CD4-positive, alpha-beta T cell treated with Interleukin-4 for 1 hour (primary cell): ENCODE measurements at regions not wholly inside any gene's neighbourhood (a gene's known extent, or its start where the extent isn't known, plus 50 kb on each side); places are given as distances from the start of the nearest gene placed in this dataset.
"Not testable (repeated sequence)": the region's sequence is repeated elsewhere in the genome, so short reads cannot be mapped to it uniquely, and the experiment has no call there.

Experiments used
- DNase-seq, 2 donors: peaks; one replicate each; pipeline ENCODE4 v3.0.0-alpha.2; 2020 to 2022

DNA sequence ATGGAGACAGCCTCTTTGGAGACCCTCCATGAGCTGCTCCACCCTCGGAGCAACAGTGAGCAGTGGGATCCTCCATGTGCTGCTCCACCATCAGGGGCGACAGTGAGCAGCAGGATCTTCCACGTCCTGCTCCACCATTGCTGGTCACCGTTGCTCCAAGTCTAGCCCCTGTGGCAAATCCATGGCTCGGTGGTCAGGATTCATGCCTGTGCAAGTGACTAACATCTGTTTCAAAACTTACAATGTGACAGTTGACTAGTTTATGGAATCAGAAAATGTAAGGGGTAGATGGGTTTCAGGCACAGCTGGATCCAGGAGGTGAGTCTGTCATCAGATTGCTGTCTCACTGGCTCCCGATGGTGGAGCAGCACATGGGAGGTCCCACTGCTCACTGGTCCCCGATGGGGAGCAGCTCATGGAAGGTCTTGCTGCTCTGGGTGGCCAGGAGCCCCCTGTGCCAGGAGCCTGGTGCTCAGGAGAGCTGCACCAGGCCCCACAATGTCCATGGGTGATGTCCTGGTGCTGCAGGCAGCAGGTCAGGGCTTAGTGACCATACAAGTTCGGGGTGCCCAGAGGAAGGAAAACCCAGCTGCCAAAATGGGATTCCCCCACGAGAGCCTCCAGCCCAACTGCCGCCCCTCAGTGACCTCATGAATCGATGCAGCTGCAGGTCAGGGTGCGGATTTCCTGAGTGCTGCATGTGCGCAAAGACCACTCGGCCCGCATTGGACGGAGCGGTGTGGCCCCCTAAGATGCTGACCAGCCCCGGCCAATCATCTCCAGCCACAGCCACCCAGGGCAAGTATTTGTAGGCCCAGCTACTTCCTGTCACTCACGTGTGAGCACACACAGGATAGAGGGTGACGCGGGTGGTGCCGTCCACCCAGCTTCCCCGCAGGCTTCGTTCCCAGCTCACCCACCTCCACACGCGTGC is 116.5 kb upstream of the OTOS start:
- DNase-seq, result no peak

DNA sequence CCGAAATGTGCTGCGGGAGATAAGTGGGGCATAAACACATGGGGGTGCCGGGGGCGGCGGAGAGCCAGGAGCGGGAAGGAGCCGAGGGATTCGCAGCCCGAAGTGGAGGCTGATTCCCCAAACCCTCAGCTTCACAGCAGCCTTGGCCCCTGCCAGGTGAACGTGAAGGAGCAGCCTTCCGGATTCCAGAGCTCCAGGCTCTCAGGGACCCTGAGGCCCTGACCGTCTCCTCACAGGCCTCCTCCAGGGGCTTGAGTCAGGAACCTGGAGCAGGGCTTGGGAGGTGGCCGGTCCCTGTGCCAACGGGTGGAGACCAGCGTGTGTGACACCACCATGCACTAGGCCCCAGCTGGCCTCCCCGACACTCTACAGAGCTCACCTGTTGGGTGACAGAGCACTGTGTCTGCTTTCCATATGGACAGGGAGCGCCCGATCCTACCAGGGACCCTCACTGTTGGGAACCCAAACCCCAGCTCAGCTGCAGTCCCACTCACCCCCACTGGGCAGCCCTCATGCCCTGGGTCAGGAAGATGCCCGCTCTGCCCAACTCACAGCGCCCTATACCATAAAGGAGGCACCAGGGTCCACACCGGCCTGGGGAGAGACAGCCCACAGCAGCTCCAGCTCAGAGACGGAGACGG is 117.6 kb upstream of the OTOS start:
- DNase-seq, result no peak

DNA sequence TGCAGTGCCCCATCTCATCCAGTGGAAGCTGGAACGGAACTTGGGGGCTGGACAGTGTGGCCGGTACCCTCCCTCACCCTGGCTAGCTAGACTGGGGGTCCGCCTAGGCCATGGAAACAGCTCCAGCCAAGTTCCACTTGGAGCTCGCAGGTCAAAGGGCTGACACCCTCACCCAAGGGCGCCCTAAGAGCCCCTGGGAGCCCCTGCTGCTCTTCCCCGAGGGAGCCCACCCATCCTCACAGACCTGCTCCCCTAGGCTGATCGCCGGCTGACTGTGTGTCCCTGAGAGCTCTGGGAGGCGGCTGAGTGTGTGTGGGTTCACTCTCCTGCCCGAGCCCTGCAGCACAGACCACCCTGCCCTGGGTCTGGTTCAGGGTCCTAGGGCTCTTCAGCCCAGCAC is 118.2 kb upstream of the OTOS start:
- no peak for DNase-seq

DNA sequence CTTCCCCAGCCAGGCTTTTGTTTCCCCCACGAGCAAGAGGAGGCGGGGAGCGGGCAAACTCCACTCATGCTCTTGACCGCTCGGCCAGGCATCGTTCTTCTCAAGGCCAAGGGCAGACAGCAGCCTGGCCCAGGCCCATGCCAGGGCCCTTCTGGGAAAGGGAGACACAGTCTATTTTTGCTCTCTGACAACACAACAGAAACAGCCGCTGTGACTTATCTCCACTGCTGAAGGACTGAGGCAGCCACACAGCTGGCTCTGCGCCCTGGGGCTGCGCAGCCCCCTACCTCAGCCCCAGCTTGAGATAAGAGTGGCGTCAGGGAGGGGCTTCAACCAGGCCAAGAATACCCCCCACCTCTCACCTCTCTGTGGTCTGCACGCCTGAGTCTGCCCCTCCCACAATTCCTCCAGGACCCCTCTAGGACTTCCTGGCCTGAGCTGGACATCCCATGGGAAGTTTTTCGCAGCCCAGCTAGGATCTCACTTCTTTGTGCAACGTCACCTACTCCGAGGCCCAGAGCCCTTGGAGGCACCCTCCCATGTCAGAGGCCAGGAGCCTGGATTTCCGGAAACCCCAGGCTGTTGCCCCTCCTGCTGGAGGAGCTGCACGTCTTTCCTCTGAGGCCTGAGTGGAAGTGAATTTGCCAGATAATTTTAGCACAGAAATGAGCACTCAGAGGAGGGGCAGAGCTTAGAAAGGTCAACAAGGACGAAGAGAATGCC is 118.9 kb upstream of the OTOS start:
- no peak for DNase-seq

DNA sequence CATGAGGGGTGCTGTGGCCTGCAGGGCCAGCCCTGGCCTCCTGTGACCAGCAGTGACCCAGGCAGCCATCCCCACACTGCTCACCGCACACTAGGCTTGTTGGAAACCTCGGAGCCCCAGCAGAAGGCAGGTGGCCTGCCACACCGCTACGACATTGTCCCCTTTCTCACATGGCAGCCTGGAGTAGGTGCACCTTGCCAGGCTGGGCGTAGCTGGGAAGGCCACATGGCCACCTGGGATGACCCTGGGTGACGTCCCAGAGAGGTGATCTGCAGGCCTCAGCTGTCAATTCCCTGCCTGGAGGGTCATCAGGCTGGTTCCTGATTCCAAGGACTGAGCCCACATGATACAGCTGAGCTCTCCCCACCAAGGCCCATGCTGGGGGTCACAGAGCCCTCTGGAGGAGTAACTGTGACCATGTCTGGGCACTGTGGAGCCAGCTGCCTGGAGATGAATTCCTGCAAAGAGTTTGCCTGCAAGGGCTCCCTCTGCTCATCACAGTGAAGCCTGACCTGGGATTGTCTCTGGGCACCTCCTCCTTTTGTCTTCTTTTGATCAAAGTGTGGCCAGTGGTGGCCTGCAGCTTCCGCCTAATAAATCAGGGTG is 119.6 kb upstream of the OTOS start:
- no peak for DNase-seq

DNA sequence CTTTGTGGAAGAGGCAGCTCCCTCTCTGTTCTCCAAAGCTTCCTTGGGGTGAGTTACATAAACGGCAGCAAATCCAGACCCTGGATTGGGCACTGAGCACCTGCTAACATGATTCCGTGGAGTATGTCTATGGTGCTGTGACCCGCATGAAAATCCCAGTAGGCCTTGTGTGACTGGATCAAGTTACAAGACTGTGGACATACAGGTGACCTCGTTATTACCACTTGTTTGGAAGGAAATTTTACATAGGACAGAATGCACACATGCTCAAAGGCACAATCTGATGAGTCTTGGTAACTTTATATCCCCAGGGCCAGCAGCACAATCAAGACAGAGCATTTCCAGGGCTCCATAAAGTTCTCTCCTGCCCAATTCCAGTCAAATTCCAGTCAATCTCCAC is 120.2 kb upstream of the OTOS start:
- no peak for DNase-seq

DNA sequence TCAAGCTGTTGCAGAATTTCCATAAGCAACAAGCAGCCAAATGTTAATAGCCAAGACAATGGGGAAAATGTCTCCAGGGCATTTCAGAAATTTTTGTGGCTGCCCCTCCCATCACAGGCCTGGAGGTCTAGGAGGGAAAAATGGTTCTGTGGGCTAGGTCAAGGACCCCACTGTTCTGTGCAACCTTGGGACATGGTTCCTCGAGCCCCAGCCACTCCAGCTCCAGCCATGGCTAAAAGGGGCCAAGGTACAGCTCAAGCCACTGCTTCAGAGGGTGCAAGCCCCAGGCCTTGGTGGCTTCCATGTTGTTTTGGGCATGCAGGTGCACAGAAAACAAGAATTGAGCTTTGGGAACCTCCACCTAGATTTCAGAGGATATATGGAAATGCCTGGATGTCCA is 122.1 kb upstream of the OTOS start:
- not testable (repeated sequence) for DNase-seq

DNA sequence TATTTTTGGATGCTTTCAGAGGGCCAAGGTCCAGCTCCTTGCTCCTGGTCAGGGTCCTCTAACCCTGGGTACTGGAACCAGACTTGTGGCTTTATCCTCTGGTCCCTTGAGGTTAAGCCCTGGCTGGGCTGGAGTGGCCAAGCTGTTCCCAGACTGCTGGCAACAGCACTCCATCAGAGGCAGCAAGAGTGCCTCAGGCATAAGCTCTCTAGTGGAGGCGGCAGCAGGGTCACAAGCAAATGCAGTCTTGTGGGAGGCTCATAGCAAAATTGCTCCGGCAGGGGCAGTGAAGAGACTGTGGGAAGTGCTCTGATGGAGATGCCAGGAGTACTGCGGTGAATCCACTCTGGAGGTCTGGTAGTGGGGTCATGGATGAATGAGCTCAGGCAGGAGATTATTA is 128.9 kb upstream of the OTOS start:
- DNase-seq, result no peak

DNA sequence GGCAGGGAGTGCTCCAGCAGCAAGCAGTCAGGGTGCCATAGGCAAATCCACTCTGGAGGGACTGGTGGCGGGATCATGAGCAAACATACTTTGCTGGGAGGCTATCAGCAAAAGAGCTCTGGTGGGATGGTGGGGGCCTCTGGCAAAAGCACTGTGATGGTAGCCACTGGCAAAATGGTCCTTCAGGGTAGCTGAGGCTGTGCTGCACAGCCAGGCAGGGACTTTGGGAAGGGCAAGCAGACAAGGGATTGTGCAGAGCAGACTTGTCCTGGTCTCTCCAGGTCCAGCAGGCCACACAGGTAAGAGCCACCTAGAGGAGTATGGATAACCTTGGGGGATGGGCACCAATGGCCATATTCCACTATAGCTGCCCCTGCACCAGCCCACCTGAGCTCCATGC is 129.4 kb upstream of the OTOS start:
- DNase-seq, result no peak

DNA sequence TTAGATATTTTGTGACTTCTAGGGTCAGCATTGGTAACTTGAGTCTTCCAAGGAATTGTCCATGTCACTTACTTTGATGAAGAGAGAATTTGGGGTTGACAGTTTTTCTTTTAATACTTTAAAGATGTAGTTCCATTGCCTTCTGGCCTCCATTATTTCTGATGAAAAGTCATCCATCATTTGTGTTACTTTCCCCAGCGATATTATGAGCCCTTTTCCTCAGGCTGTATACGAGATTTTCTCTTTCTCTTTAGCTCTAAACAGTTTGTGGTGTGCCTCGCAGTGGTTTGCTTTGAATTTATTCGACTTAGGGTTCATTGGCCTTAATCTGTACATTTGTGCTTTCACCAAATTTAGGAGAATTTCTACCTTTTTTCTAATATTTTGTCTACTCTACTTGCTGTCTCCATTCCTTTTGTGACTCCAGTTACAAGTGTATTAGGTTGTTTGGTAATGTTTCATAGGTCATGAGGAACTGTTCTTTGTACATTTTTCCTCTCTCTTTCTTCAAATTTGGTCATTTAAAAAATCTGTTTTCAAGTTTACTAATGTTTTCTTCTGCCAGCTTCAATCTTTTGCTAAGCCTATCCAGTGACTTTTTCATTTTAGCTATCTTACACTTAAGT is 131.4 kb upstream of the OTOS start:
- DNase-seq, result no peak

DNA sequence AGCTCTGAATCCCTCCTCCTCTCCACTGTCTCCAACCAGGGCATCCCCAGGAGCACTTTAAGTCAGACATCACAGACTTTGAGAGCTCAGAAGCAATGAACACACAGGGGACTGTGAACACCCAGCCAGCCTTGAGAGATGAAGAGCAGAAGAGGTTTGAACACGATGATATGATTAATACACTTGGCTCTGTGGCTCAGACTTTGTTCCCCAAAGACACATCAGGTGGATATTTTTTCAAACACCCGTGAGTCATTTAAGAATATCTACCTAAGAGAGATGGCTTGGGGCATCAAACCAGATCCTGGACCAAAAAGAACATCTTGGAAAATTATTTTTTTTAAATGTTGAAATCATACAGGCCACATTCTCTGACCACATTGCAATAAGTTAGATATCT is 134.9 kb upstream of the OTOS start:
- DNase-seq, result no peak

DNA sequence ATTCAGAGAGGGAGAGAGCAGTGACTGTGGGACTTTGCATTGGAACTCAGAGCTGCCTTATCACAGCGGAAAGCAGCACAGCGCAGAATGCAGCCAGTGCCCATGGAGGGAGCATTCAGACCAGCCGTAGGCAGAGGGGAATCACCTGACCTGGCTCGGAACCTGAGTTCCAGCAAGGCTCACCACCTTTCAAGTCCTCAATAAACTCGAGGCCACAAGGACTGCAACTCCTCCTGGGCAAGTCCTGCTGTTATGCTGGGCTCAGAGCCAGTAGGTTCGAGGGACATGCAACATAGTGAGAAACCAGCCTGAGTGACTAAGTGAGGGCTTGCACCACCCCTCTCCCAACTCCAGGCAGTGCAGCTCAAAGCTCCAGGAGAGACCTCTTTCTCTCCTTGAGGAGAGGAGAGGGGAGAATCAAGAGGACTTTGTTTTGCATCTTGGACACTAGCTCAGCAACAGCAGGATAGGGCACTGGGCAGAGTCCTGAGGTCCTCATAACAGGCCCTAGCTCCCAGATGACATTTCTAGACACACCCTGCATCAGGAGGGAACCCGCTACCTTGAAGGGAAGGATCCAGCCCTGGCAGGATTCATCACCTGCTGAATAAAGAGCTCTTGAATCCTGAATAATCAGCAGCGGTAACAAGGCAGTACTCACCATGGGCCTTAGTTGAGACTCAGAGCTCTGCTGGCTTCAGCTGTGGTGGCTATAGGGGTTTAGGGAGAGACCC is 136.8 kb upstream of the OTOS start:
- no peak for DNase-seq

DNA sequence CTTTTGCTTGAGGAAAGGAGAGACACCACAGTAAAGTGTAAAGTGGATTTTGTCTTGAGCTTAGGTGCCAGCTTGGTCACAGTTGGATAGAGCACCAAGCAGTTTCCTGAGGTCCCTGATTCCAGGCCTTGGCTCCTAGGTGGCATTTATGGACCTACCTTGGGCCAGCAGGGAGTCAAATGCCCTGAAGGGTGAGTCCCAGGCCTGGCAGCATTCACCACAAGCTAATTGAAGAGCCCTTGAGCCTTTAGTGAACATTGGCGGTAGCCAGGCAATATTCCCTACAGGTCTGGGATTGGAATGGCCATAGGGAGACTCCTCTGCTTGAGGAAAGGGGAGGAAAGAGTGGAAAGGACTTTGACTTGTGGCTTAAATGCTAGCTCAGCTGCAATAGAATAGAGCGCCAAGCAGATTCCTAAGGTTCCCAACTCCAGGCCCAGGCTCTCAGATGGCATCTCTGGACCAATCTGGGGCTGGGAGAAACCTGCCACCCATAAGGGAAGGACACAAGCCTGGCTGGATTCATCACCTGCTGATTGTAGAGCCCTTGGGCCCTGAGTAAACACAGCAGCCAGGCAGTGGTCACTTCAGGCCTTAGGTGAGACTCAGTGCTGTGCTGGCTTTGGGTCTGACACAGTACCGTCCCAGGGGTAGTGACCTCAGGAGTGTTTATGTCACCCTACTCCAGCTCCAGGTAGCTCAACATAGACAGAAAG is 137.5 kb upstream of the OTOS start:
- DNase-seq, result no peak

DNA sequence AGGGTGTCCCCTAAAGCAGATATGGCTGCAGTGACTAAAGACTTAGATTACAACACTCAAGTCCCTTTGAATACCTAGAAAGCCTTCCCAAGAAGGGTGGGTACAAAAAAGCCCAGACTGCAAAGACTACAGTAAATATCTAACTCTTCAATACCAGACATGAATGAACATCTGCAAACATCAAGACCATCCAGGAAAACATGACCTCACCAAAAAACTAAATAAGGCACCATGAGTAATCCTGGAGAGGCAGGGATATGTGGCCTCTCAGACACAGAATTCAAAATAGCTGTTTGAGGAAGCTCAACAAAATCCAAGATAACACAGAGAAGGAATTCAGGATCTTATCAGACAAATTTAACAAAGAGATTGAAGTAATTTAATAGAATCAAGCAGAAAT is 138.2 kb upstream of the OTOS start:
- no peak for DNase-seq

DNA sequence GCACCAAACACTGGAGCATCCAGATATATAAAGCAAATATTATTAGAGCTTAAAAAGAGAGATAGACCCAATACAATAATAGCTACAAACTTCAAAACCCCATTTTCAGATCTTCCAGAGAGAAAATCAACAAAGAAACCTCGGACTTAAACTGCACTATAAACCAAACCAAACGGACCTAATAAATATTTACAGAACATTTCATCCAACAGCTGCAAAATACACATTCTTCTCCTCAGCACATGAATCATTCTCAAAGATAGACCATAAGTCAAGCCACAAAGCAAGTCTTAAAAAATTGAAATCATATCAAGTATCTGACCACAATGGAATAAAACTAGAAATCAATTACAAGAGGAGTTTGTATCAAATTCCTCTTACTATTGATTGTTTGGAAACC is 140.2 kb upstream of the OTOS start:
- no peak for DNase-seq

DNA sequence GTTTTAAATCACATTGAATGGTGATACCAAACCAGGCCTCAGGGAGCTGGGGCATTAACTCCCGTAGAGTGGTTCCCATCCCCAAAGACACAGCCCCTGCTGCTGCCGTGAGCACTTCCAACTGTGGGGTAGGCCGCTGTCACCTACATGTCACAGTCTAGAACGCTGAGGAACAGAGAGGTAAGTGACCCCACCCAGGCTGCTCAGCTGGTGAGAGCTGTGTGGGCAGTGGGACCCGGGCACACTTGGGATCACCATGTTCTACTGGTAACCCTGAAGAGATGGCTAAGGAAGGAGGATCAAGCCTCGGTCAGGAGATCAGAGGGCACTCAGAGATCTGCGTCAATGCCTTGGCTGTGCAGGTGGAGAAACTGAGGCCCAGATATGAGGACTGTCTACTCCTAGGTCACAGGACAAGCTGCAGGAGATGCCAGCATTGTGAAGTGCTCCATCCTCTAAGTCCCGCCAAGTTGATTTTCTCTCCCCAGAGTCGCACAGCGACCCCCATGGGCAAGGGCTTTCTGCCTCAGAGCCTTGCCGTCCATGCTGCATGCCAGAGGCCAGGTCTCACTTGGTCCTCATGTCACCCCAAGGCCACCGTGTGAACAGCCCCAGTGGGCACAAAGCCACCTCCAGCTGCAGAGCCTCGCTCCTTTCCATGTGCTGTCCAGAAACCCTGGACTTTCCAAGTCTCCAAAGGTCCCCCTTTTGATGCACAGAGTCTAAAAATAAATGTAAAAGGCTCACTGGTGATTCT is 144.2 kb upstream of the OTOS start:
- no peak for DNase-seq

DNA sequence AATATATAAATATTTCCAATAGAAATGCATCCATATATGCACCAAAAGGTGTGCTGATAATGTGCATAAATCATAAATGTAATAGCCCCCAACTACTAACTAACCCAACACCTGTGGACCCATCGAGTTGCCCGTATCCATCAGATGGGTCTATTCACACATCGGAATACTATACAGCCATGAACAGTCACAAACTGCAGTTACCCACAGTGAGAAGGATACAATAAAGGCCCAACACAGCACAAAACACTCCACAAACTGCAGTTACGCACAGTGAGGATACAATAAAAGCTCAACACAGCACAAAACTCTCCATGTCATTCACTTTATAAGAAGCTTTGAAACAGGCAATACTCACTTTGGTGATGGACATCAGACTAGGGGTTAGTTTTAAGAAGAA is 145.3 kb upstream of the OTOS start:
- no peak for DNase-seq

DNA sequence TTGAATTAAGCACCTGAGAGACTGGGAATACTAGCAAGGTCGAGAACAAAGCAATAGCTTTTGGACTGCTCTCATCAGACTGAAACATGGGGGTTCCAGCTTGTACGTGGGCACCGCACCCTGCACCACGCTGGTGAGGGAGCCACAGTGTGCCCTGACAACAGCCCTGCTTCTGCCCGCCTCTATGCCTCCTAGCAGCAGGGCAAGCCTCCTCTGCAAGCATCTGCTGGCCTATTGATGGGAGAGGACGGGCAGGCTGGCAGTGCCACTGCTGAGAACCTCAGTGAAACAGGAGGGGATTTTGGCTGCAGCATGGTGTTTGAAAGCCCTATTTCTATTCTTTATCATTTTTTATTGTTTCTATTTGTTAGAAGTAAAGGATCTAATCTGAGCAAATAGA is 146.1 kb upstream of the OTOS start:
- no peak for DNase-seq

DNA sequence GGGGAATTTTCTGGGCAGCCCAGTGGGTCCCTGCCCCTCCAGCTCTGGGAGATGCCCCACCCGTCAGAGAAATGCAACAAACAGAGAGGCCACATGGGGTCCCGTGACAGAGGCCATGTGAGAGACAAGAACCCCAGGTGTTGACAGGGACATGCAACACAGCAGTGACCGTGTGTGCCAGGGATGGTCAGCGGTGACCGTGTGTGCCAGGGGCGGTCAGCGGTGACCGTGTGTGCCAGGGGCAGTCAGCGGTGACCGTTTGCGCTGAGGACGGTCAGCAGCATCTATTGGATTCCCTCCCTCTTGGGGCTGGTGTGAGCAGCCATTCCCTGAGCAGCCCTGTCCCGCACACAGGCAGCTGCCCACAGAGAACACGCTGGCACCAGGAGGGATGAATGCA is 146.6 kb upstream of the OTOS start:
- DNase-seq, result no peak

DNA sequence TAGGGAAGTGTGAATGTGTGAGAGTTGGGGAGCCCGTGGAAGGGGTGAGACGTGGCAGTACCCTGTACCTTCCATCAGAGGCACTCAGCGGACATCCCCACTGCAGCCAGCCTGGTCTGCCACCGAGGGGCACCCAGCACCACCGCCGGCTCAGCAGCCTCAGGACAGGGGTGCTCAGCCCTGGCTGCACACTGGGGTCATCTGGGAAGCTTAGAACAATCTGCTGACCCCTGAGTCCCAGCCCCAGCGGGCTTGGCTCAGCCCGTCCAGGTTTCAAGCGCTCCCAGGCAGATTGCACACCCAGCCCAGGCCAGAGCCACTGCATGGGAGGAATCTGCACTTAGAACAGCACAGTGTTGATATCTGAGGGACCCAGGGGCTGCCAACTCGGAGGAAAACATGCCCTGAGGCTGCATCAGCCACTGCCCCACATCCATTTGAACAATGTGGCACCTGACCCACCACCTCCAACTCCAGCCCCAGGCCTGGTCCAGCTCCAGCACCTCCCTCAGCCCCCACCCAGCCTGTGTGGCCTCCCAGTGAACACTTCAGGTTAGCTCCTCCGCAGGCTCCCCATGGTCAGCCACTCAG is 147.1 kb upstream of the OTOS start:
- DNase-seq, result no peak
